ENCODE measurements at regions not wholly inside any gene's neighbourhood (a gene's known extent, or its start where the extent isn't known, plus 50 kb on each side); places are given as distances from the start of the nearest gene placed in this dataset.

- TF ChIP-seq CTCF (IDR thresholded peaks at IDR 0.05) (no peak), IRF1 (CRISPR knock-in tag; IDR thresholded peaks at IDR 0.05) (no peak)
Observed at GRCh38 chr14:56896922-56897321, 86.6 kb upstream of the OTX2 start.

Data from WTC11 (cell line).